Thyroid gland (tissue), 4 donors: ENCODE measurements at regions not wholly inside any gene's neighbourhood (a gene's known extent, or its start where the extent isn't known, plus 50 kb on each side); places are given as distances from the start of the nearest gene placed in this dataset.

Experiments
- DNase-seq, 2 donors: peaks; one replicate each; pipeline ENCODE4 v3.0.0-alpha.2; 2019
- H3K27ac ChIP-seq, 3 donors: fragments of 200-600 bp; sonication (generic); 1 replicate in 2 of 3; 2 replicates in 1 of 3; pipeline ENCODE4 v1.5.1; 2016 to 2019; ENCODE audit warnings: mild to moderate bottlenecking in 1 of 3, moderate library complexity in 1 of 3
- H3K27me3 ChIP-seq: fragments of 200-600 bp; sonication (generic); one replicate; pipeline ENCODE4 v1.5.1; 2019
- H3K36me3 ChIP-seq, 2 donors: fragments of 200-600 bp; sonication (generic); one replicate each; pipeline ENCODE4 v1.5.1; 2016 to 2019
- H3K4me1 ChIP-seq, 2 donors: fragments of 200-600 bp; sonication (generic); one replicate each; pipeline ENCODE4 v1.5.1; 2017 to 2019
- H3K4me3 ChIP-seq, 3 donors: fragments of 200-600 bp; sonication (generic); replicated peaks in 1 of 3; 1 replicate in 2 of 3; 2 replicates in 1 of 3; pipeline ENCODE4 v1.5.1; 2016; ENCODE audit warnings: mild to moderate bottlenecking in 1 of 3
- H3K9me3 ChIP-seq: fragments of 200-600 bp; sonication (generic); one replicate; pipeline ENCODE4 v1.5.1; 2017
- CTCF ChIP-seq, 6 experiments: fragments of 200-600 bp in 3 of 6; fragments of 450-650 bp in 3 of 6; sonication (generic) in 3 of 6; IDR thresholded peaks; one replicate each; pipeline ENCODE4 v1.5.1; 2016 to 2019; ENCODE audit warnings: antibody characterized with exemption in 6 of 6, mild to moderate bottlenecking in 2 of 6, inconsistent platforms in 1 of 6, moderate library complexity in 1 of 6
- POLR2A ChIP-seq, 2 donors: fragments of 450-650 bp; IDR thresholded peaks; one replicate each; pipeline ENCODE4 v1.6.1; 2017; ENCODE audit warnings: antibody characterized with exemption in 2 of 2, mild to moderate bottlenecking in 2 of 2, moderate library complexity in 1 of 2
- WGBS, 2 donors: methylation state at CpG; one replicate each; pipeline ENCODE4 v1.1.5; 2017; 5-methylcytosine and 5-hydroxymethylcytosine counted together
- intact Hi-C: fragments of 100-400 bp; cut with DNase I; formaldehyde crosslinking; loops from one replicate; pipeline ENCODE4 v1.15.1; 2023

- H3K9me3 ChIP-seq, result no peaks in the 10 kb centered on the region
- H3K27me3 ChIP-seq, result no peaks in the 10 kb centered on the region
- no peak overlapping the region for H3K4me3 ChIP-seq
- intact Hi-C loops, result no loop called here
- no peaks in the 10 kb centered on the region for H3K4me1 ChIP-seq
- DNase-seq, result peak; percentile 21 to 30
- no peaks in the 10 kb centered on the region for H3K36me3 ChIP-seq
- 43 to 51% methylated on average over 5 of the region's 5 CpGs for WGBS, 2 donors
- H3K27ac ChIP-seq, result no peak overlapping the region
- no peak for TF ChIP-seq POLR2A (IDR thresholded peaks at IDR 0.05)
Observed at GRCh38 chr18:43471873-43472272, 194.6 kb upstream of the SYT4 start.

- TF ChIP-seq POLR2A (IDR thresholded peaks at IDR 0.05) (no peak), CTCF (IDR thresholded peaks at IDR 0.05) (no peak)
- Histone ChIP-seq H3K27me3 (no peaks in the 10 kb centered on the region), H3K36me3 (no peaks in the 10 kb centered on the region), H3K27ac (no peak overlapping the region), H3K4me1 (peaks cover 3 to 4% of the 10 kb centered on the region in 2 donors), H3K9me3 (no peaks in the 10 kb centered on the region), H3K4me3 (no peak overlapping the region)
- DNase-seq, result peak; percentile 46 to 54
- 34 to 36% methylated on average over 3 of the region's 3 CpGs for WGBS, 2 donors
- intact Hi-C loops, result no loop called here
Observed at GRCh38 chr18:43481069-43481468, 203.8 kb upstream of the SYT4 start.

GRCh38 chr18:43482136-43482535 is 204.8 kb upstream of the SYT4 start:
- WGBS, 2 donors, result 92 to 93% methylated on average over 14 of the region's 14 CpGs
- Histone ChIP-seq H3K27me3 (no peaks in the 10 kb centered on the region), H3K36me3 (no peaks in the 10 kb centered on the region), H3K27ac (no peak overlapping the region), H3K4me3 (no peak overlapping the region), H3K9me3 (no peaks in the 10 kb centered on the region), H3K4me1 (peaks cover 3 to 4% of the 10 kb centered on the region in 2 donors)
- no peak for TF ChIP-seq POLR2A (IDR thresholded peaks at IDR 0.05)
- TF ChIP-seq CTCF (IDR thresholded peaks at IDR 0.05), result no peak
- DNase-seq, result no peak
- intact Hi-C loops, result no loop called here

DNA sequence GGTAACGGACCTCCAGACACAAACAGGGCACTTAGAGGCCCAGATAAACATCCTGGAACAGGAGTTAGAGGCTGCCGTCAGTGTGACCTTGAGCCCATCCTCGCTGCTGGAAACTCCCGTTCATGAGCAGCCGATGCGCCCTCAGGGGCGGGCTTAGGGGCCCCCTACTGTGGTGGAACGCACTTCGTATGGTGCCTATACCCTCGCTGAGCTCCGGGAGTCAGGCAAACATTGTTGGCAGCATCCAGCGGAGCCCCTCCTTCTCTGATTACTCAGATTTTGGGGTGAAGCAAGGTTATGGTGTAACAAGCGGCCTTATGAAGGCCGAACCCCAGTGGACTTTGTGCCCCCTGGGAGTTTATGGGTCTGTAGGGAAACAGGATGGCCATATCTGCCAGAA is 205.3 kb upstream of the SYT4 start:
- Histone ChIP-seq H3K4me3 (no peak overlapping the region), H3K4me1 (peaks cover 3 to 4% of the 10 kb centered on the region in 2 donors), H3K27me3 (no peaks in the 10 kb centered on the region), H3K9me3 (no peaks in the 10 kb centered on the region), H3K27ac (no peak overlapping the region), H3K36me3 (no peaks in the 10 kb centered on the region)
- TF ChIP-seq POLR2A (IDR thresholded peaks at IDR 0.05), result no peak
- no peak for TF ChIP-seq CTCF (IDR thresholded peaks at IDR 0.05)
- intact Hi-C loops, result no loop called here
- DNase-seq, result no peak
- WGBS, 2 donors, result 91 to 98% methylated on average over 8 to 14 of the region's 14 CpGs

- Histone ChIP-seq H3K27ac (no peak overlapping the region), H3K4me3 (no peak overlapping the region), H3K27me3 (no peaks in the 10 kb centered on the region), H3K9me3 (no peaks in the 10 kb centered on the region), H3K4me1 (peaks cover 3 to 4% of the 10 kb centered on the region in 2 donors), H3K36me3 (no peaks in the 10 kb centered on the region)
- 40 to 72% methylated on average over 1 of the region's 1 CpG for WGBS, 2 donors
- DNase-seq, result peak in 1 of 2 donors; percentile 19
- intact Hi-C loops, result no loop called here
- no peak for TF ChIP-seq CTCF (IDR thresholded peaks at IDR 0.05)
- TF ChIP-seq POLR2A (IDR thresholded peaks at IDR 0.05), result no peak
Observed at GRCh38 chr18:43484710-43485109, 207.4 kb upstream of the SYT4 start.

- no peak overlapping the region for H3K27ac ChIP-seq
- intact Hi-C loops, result no loop called here
- peaks cover 3 to 4% of the 10 kb centered on the region in 2 donors for H3K4me1 ChIP-seq
- H3K27me3 ChIP-seq, result no peaks in the 10 kb centered on the region
- H3K9me3 ChIP-seq, result no peaks in the 10 kb centered on the region
- H3K4me3 ChIP-seq, result no peak overlapping the region
- H3K36me3 ChIP-seq, result no peaks in the 10 kb centered on the region
- TF ChIP-seq POLR2A (IDR thresholded peaks at IDR 0.05) (no peak), CTCF (IDR thresholded peaks at IDR 0.05) (no peak)
- WGBS, 2 donors, result 93% methylated on average over 5 of the region's 5 CpGs
- no peak for DNase-seq
Observed at GRCh38 chr18:43485545-43485963, 208.3 kb upstream of the SYT4 start.
